GM23338 (cell line): ENCODE measurements at regions not wholly inside any gene's neighbourhood (a gene's known extent, or its start where the extent isn't known, plus 50 kb on each side); places are given as distances from the start of the nearest gene placed in this dataset.

Experiments
- ATAC-seq: fragments of 200-7000 bp; cut with Tn5 transposase; 3 replicates; pipeline ENCODE4 v1.9.1; 2020
- DNase-seq: peaks from one replicate; pipeline ENCODE4 v3.0.0-alpha.2; 2015; ENCODE audit warnings: low spot score
- H2AFZ ChIP-seq: fragments of 200-600 bp; sonication (generic); 2 replicates; pipeline ENCODE4 v1.8.0; 2016; ENCODE audit warnings: antibody characterized with exemption, mild to moderate bottlenecking, moderate library complexity
- H3F3A ChIP-seq: fragments of 200-600 bp; sonication (generic); replicated peaks from 2 replicates; pipeline ENCODE4 v1.8.0; 2017; ENCODE audit warnings: antibody characterized with exemption, mixed run types, low read depth
- H3K27ac ChIP-seq: fragments of 200-600 bp; sonication (generic); 2 replicates; pipeline ENCODE4 v1.6.1; 2016; ENCODE audit warnings: low read depth
- H3K27me3 ChIP-seq: fragments of 200-600 bp; sonication (generic); 2 replicates; pipeline ENCODE4 v1.8.0; 2016; ENCODE audit warnings: mild to moderate bottlenecking, mixed run types, moderate library complexity; ENCODE audit not compliant: insufficient read depth
- H3K36me3 ChIP-seq: fragments of 200-600 bp; sonication (generic); 2 replicates; pipeline ENCODE4 v1.8.0; 2016; ENCODE audit warnings: mild to moderate bottlenecking; ENCODE audit not compliant: insufficient read depth
- H3K4me1 ChIP-seq: fragments of 200-600 bp; sonication (generic); 2 replicates; pipeline ENCODE4 v1.8.0; 2016; ENCODE audit warnings: mild to moderate bottlenecking, moderate library complexity; ENCODE audit not compliant: insufficient read depth
- H3K4me2 ChIP-seq: fragments of 200-600 bp; sonication (generic); 2 replicates; pipeline ENCODE4 v1.7.1; 2017; ENCODE audit warnings: mixed run types
- H3K4me3 ChIP-seq: fragments of 200-600 bp; sonication (generic); 2 replicates; pipeline ENCODE4 v1.6.1; 2016; ENCODE audit warnings: mixed run types
- H3K79me2 ChIP-seq: fragments of 200-600 bp; sonication (generic); replicated peaks from 2 replicates; pipeline ENCODE4 v1.8.0; 2017; ENCODE audit warnings: mild to moderate bottlenecking; ENCODE audit not compliant: insufficient read depth
- H3K9me2 ChIP-seq: fragments of 200-600 bp; sonication (generic); 2 replicates; pipeline ENCODE4 v1.8.0; 2017; ENCODE audit not compliant: insufficient read depth
- H4K20me1 ChIP-seq: fragments of 200-600 bp; sonication (generic); replicated peaks from 2 replicates; pipeline ENCODE4 v1.8.0; 2017; ENCODE audit warnings: mild to moderate bottlenecking; ENCODE audit not compliant: insufficient read depth
- H3K27ac Mint-ChIP-seq: 2 replicates; pipeline ENCODE4 v1.8.0; 2020; ENCODE audit warnings: inconsistent platforms, mild to moderate bottlenecking, moderate library complexity, mixed read lengths
- H3K27me3 Mint-ChIP-seq: 3 replicates; pipeline ENCODE4 v1.8.0; 2022; ENCODE audit warnings: low read depth, mild to moderate bottlenecking, moderate library complexity, mixed read lengths, inconsistent platforms; ENCODE audit not compliant: insufficient read depth, poor library complexity
- H3K36me3 Mint-ChIP-seq: 3 replicates; pipeline ENCODE4 v1.8.0; 2021; ENCODE audit warnings: low read depth, mild to moderate bottlenecking, inconsistent platforms, moderate library complexity, mixed read lengths
- H3K4me1 Mint-ChIP-seq: 3 replicates; pipeline ENCODE4 v1.8.0; 2020; ENCODE audit warnings: mild to moderate bottlenecking, inconsistent platforms, mixed read lengths
- H3K4me3 Mint-ChIP-seq: 3 replicates; pipeline ENCODE4 v1.8.0; 2021; ENCODE audit warnings: moderate library complexity, mild to moderate bottlenecking, inconsistent platforms, mixed read lengths
- H3K9me3 Mint-ChIP-seq: 3 replicates; pipeline ENCODE4 v1.8.0; 2020; ENCODE audit warnings: moderate library complexity, mild to moderate bottlenecking, inconsistent platforms, mixed read lengths
- CTCF ChIP-seq, 2 experiments: fragments of 200-600 bp in 1 of 2; sonication (generic) in 1 of 2; conservative IDR thresholded peaks; 2 replicates each; pipeline versions ENCODE4 v1.5.1 to v1.6.1; 2016 to 2017; ENCODE audit warnings: antibody characterized with exemption in 2 of 2, low read depth in 2 of 2, mild to moderate bottlenecking in 2 of 2, moderate library complexity in 1 of 2
- ETS1 ChIP-seq: IDR thresholded peaks from 2 replicates; pipeline ENCODE4 v1.6.1; 2016; ENCODE audit warnings: antibody characterized with exemption
- EZH2 ChIP-seq: fragments of 200-600 bp; sonication (generic); IDR thresholded peaks from one replicate; pipeline ENCODE4 v1.8.0; 2017; ENCODE audit warnings: antibody characterized with exemption, mild to moderate bottlenecking, low read depth; ENCODE audit not compliant: unreplicated experiment
- EZH2phosphoT487 ChIP-seq: fragments of 200-600 bp; sonication (generic); IDR thresholded peaks from one replicate; pipeline ENCODE4 v1.8.1; 2018; ENCODE audit warnings: antibody characterized with exemption; ENCODE audit not compliant: unreplicated experiment
- JUNB ChIP-seq: IDR thresholded peaks from one replicate; pipeline ENCODE4 v1.6.1; 2016; ENCODE audit warnings: antibody characterized with exemption; ENCODE audit not compliant: unreplicated experiment
- NANOG ChIP-seq: IDR thresholded peaks from 2 replicates; pipeline ENCODE4 v1.6.1; 2016; ENCODE audit warnings: antibody characterized with exemption, borderline replicate concordance
- POLR2AphosphoS5 ChIP-seq: IDR thresholded peaks from 2 replicates; pipeline ENCODE4 v1.6.1; 2016; ENCODE audit warnings: antibody characterized with exemption, low read depth
- STAT1 ChIP-seq: IDR thresholded peaks from one replicate; pipeline ENCODE4 v1.6.1; 2016; ENCODE audit warnings: antibody characterized with exemption; ENCODE audit not compliant: unreplicated experiment
- ZNF114 ChIP-seq: fragments of 250-450 bp; sonication (Bioruptor Pico); IDR thresholded peaks from 2 replicates; pipeline ENCODE4 v1.5.0; 2020; ENCODE audit warnings: mild to moderate bottlenecking, moderate library complexity
- ZNF331 ChIP-seq: fragments of 250-450 bp; sonication (Bioruptor Pico); IDR thresholded peaks from 2 replicates; pipeline ENCODE4 v1.5.0; 2020; ENCODE audit warnings: low read depth, mild to moderate bottlenecking, moderate library complexity
- TF ChIP-seq, protein P1 (sequence below): IDR thresholded peaks from one replicate; pipeline ENCODE4 v1.6.1; 2018; ENCODE audit warnings: antibody characterized with exemption; ENCODE audit not compliant: unreplicated experiment

- H3K79me2 ChIP-seq: no peaks in the 10 kb centered on the region
- peaks cover 4% of the 10 kb centered on the region; the same call in 1 of the 2 replicates for H3K4me1 ChIP-seq
- ATAC-seq: no peak
Observed at GRCh38 chr10:69738071-69738470, 63.6 kb upstream of the COL13A1 start.

GRCh38 chr10:69738858-69739435 lies 62.8 kb upstream of the COL13A1 start:
- Histone ChIP-seq H3K36me3 (no peaks in the 10 kb centered on the region), H3K4me3 (no peak overlapping the region), H3K79me2 (no peaks in the 10 kb centered on the region), H3K9me2 (no peaks in the 10 kb centered on the region), H3K27me3 (no peaks in the 10 kb centered on the region), H3K27ac (no peak overlapping the region), H3K4me2 (no peak overlapping the region), H4K20me1 (no peaks in the 10 kb centered on the region), H2AFZ (no peak overlapping the region), H3F3A (no peaks in the 10 kb centered on the region), H3K4me1 (peaks cover 4% of the 10 kb centered on the region; the same call in 1 of the 2 replicates)
- H3K27ac Mint-ChIP-seq: no peak overlapping the region
- no peaks in the 10 kb centered on the region for H3K36me3 Mint-ChIP-seq
- DNase-seq (no peak), ATAC-seq (no peak)
- H3K9me3 Mint-ChIP-seq: peaks cover 5% of the 10 kb centered on the region; the same call in 1 of the 3 replicates
- peaks cover 7% of the 10 kb centered on the region for H3K27me3 Mint-ChIP-seq
- no peak overlapping the region for H3K4me3 Mint-ChIP-seq
- peaks cover 6% of the 10 kb centered on the region for H3K4me1 Mint-ChIP-seq
- TF ChIP-seq ZNF331 (CRISPR knock-in tag) (no peak), STAT1 (no peak), EZH2 (no peak), NANOG (no peak), CTCF (conservative IDR thresholded peaks at IDR 0.05; ENCODE audit: low read depth in 2 of 2) (no peak), ZNF114 (no peak), EZH2phosphoT487 (no peak), ETS1 (no peak), POLR2AphosphoS5 (no peak)
- TF ChIP-seq, protein P1, sequence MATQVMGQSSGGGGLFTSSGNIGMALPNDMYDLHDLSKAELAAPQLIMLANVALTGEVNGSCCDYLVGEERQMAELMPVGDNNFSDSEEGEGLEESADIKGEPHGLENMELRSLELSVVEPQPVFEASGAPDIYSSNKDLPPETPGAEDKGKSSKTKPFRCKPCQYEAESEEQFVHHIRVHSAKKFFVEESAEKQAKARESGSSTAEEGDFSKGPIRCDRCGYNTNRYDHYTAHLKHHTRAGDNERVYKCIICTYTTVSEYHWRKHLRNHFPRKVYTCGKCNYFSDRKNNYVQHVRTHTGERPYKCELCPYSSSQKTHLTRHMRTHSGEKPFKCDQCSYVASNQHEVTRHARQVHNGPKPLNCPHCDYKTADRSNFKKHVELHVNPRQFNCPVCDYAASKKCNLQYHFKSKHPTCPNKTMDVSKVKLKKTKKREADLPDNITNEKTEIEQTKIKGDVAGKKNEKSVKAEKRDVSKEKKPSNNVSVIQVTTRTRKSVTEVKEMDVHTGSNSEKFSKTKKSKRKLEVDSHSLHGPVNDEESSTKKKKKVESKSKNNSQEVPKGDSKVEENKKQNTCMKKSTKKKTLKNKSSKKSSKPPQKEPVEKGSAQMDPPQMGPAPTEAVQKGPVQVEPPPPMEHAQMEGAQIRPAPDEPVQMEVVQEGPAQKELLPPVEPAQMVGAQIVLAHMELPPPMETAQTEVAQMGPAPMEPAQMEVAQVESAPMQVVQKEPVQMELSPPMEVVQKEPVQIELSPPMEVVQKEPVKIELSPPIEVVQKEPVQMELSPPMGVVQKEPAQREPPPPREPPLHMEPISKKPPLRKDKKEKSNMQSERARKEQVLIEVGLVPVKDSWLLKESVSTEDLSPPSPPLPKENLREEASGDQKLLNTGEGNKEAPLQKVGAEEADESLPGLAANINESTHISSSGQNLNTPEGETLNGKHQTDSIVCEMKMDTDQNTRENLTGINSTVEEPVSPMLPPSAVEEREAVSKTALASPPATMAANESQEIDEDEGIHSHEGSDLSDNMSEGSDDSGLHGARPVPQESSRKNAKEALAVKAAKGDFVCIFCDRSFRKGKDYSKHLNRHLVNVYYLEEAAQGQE: no peak

More at GRCh38 chr10:69738071-69738470, 63.6 kb upstream of the COL13A1 start:
- no peak overlapping the region for H3K4me3 Mint-ChIP-seq
- H3K27me3 Mint-ChIP-seq: peaks cover 5% of the 10 kb centered on the region
- H3K27ac Mint-ChIP-seq: no peak overlapping the region
- H2AFZ ChIP-seq: no peak overlapping the region
- H3K4me1 Mint-ChIP-seq: peaks cover 6% of the 10 kb centered on the region
- H3K4me3 ChIP-seq: no peak overlapping the region
- H3F3A ChIP-seq: no peaks in the 10 kb centered on the region
- H3K27me3 ChIP-seq: no peaks in the 10 kb centered on the region
- H3K27ac ChIP-seq: no peak overlapping the region
- no peaks in the 10 kb centered on the region for H3K36me3 ChIP-seq
- peaks cover 9% of the 10 kb centered on the region for H3K9me3 Mint-ChIP-seq
- H3K4me2 ChIP-seq: no peak overlapping the region
- no peaks in the 10 kb centered on the region for H3K36me3 Mint-ChIP-seq
- TF ChIP-seq, protein P1: no peak
- TF ChIP-seq JUNB: no peak
- H3K9me2 ChIP-seq: no peaks in the 10 kb centered on the region
- DNase-seq: no peak
- no peaks in the 10 kb centered on the region for H4K20me1 ChIP-seq
